DOHH2 (cell line): ENCODE measurements at regions not wholly inside any gene's neighbourhood (a gene's known extent, or its start where the extent isn't known, plus 50 kb on each side); places are given as distances from the start of the nearest gene placed in this dataset.

ENCODE experiments used
- H3F3A ChIP-seq: fragments of 200-600 bp; sonication (generic), shearing (Covaris generic); 2 replicates; pipeline ENCODE4 v1.6.0; 2016; ENCODE audit warnings: antibody characterized with exemption, mild to moderate bottlenecking; ENCODE audit not compliant: control insufficient read depth, insufficient read depth
- H3K27ac ChIP-seq: fragments of 200-600 bp; sonication (generic); 2 replicates; pipeline ENCODE4 v1.5.1; 2014; ENCODE audit warnings: low read depth, mild to moderate bottlenecking, low read length, moderate library complexity
- H3K27me3 ChIP-seq: fragments of 200-600 bp; sonication (generic); 2 replicates; pipeline ENCODE4 v1.6.1; 2014; ENCODE audit warnings: mild to moderate bottlenecking, low read length, mixed read lengths; ENCODE audit not compliant: control insufficient read depth
- H3K36me3 ChIP-seq: fragments of 200-600 bp; sonication (generic); 2 replicates; pipeline ENCODE4 v1.6.1; 2014; ENCODE audit warnings: mild to moderate bottlenecking, low read length, moderate library complexity, mixed read lengths; ENCODE audit not compliant: control insufficient read depth
- H3K4me1 ChIP-seq: fragments of 200-600 bp; sonication (generic); 2 replicates; pipeline ENCODE4 v1.6.1; 2014; ENCODE audit warnings: mild to moderate bottlenecking, low read length, mixed read lengths; ENCODE audit not compliant: control insufficient read depth
- H3K4me2 ChIP-seq: fragments of 200-600 bp; sonication (generic); 2 replicates; pipeline ENCODE4 v1.6.0; 2014; ENCODE audit warnings: mild to moderate bottlenecking, low read length, moderate library complexity
- H3K4me3 ChIP-seq: fragments of 200-600 bp; sonication (generic); 2 replicates; pipeline ENCODE4 v1.5.1; 2014; ENCODE audit warnings: mild to moderate bottlenecking, low read length, mixed read lengths
- H3K79me2 ChIP-seq: fragments of 200-600 bp; sonication (generic); 2 replicates; pipeline ENCODE4 v1.6.1; 2014; ENCODE audit warnings: mild to moderate bottlenecking, low read length, mixed read lengths; ENCODE audit not compliant: control insufficient read depth
- H3K9me2 ChIP-seq: fragments of 200-600 bp; sonication (generic); replicated peaks from 2 replicates; pipeline ENCODE4 v1.6.1; 2014; ENCODE audit warnings: mild to moderate bottlenecking, low read length, mixed read lengths; ENCODE audit not compliant: control insufficient read depth
- H3K9me3 ChIP-seq: fragments of 200-600 bp; sonication (generic); 2 replicates; pipeline ENCODE4 v1.6.1; 2014; ENCODE audit warnings: antibody characterized with exemption, low read length, mixed read lengths; ENCODE audit not compliant: control insufficient read depth, insufficient read depth
- H4K20me1 ChIP-seq: fragments of 200-600 bp; sonication (generic); 2 replicates; pipeline ENCODE4 v1.6.0; 2014; ENCODE audit warnings: low read depth, mild to moderate bottlenecking, antibody characterized with exemption, low read length, moderate library complexity; ENCODE audit not compliant: control insufficient read depth, insufficient read depth
- EZH2phosphoT487 ChIP-seq: fragments of 200-600 bp; sonication (generic); IDR thresholded peaks from 2 replicates; pipeline ENCODE4 v1.6.1; 2017; ENCODE audit warnings: borderline replicate concordance, mild to moderate bottlenecking, antibody characterized with exemption, low read length, moderate library complexity, mixed read lengths
- TF ChIP-seq, protein P1 (sequence below): fragments of 200-600 bp; sonication (generic); IDR thresholded peaks from one replicate; pipeline ENCODE4 v1.5.1; 2014; ENCODE audit warnings: antibody characterized with exemption, mild to moderate bottlenecking, low read depth, low read length; ENCODE audit not compliant: poor library complexity, severe bottlenecking

DNA sequence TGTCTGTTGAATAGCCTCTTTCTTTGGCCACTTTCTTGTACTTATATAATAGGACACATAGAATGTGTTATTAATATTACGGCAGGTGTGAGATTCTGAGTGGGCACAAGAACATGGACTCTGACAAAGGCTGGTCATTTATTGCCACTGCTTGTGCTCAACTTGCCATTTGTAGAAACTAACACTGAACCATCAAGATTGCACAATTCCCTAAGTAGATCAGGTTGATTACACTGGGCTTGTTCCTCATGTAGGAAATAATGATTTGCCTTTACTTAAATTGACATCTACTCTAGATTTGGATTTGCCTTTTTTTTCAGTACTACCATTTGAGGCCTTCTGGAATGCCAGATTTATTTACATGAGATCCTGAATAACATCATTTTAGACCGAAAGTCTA is 342.7 kb upstream of the CWC22 start:
- Histone ChIP-seq H3F3A (no peaks in the 10 kb centered on the region), H3K9me2 (no peaks in the 10 kb centered on the region), H3K4me2 (no peak overlapping the region), H3K79me2 (no peaks in the 10 kb centered on the region), H4K20me1 (no peaks in the 10 kb centered on the region), H3K4me1 (peaks cover 4% of the 10 kb centered on the region), H3K9me3 (no peaks in the 10 kb centered on the region), H3K27ac (no peak overlapping the region), H3K27me3 (no peaks in the 10 kb centered on the region), H3K4me3 (no peak overlapping the region), H3K36me3 (no peaks in the 10 kb centered on the region)
- TF ChIP-seq, protein P1, sequence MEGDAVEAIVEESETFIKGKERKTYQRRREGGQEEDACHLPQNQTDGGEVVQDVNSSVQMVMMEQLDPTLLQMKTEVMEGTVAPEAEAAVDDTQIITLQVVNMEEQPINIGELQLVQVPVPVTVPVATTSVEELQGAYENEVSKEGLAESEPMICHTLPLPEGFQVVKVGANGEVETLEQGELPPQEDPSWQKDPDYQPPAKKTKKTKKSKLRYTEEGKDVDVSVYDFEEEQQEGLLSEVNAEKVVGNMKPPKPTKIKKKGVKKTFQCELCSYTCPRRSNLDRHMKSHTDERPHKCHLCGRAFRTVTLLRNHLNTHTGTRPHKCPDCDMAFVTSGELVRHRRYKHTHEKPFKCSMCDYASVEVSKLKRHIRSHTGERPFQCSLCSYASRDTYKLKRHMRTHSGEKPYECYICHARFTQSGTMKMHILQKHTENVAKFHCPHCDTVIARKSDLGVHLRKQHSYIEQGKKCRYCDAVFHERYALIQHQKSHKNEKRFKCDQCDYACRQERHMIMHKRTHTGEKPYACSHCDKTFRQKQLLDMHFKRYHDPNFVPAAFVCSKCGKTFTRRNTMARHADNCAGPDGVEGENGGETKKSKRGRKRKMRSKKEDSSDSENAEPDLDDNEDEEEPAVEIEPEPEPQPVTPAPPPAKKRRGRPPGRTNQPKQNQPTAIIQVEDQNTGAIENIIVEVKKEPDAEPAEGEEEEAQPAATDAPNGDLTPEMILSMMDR: no peak
- no peak for TF ChIP-seq EZH2phosphoT487

DNA sequence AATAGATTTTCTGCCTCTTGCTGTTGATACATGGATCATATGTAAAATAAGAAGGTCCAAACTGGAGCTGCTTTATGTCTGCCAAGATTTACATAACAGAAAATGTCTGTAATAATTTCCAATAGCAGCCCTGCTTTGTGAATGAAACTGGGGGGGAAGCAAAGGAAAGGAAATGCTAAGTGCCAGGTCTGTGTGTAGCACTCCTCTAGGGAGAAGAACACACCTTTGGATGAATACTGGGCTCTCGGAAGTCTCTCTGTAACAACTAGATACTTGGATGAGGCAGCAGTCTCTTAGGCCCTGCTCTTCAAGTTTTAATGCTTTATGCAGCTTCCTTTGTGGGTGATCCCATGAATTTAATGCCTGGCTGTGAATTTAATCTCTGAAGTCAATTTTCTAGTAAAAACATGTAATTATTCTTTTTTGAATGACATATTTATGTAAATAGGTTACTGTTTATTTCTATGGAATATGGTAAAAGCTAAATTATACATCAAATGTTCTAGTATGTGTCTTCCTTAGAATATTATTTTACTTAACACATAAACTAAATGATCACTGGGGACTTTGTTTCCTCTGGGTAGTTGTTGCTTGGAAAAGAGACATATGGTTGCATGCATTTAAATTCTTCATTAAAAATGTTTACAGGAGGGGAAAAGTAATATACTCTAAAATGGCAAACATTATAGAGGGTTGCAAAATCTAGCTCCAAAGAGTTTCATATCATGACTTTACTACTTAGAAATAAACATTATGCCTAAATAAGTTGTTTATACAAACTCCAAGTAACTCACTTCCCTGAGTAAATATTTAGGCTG is 336.6 kb upstream of the CWC22 start:
- H3K4me3 ChIP-seq: no peak overlapping the region
- no peaks in the 10 kb centered on the region for H3K79me2 ChIP-seq
- no peaks in the 10 kb centered on the region for H4K20me1 ChIP-seq
- no peak for TF ChIP-seq EZH2phosphoT487
- TF ChIP-seq, protein P1: no peak
- H3K36me3 ChIP-seq: no peaks in the 10 kb centered on the region
- H3K9me2 ChIP-seq: no peaks in the 10 kb centered on the region
- H3K27me3 ChIP-seq: no peaks in the 10 kb centered on the region
- H3F3A ChIP-seq: no peaks in the 10 kb centered on the region
- no peaks in the 10 kb centered on the region for H3K4me1 ChIP-seq
- H3K9me3 ChIP-seq: no peaks in the 10 kb centered on the region
- H3K4me2 ChIP-seq: no peak overlapping the region
- no peak overlapping the region for H3K27ac ChIP-seq

DNA sequence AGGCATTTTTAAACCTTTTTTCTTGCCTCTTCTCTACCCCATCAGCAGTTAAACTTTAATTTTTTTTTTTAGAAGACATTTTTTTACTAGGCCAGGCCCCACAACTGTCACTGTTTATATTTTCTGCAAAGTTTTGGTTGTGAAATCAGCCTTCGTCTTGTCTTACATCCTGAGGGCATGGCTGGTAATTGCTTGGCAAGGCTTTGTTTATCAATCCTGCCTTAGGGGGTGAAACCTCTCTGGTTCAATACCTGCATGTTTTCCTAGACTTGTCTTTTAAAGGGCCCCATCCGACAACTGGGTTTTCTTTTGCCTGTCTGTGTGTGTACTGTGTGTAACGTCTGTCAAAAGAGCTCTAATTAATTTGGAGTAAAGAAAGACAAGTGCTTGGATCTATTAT is 330.0 kb upstream of the CWC22 start:
- Histone ChIP-seq H3K4me1 (peaks cover 13% of the 10 kb centered on the region), H3K79me2 (no peaks in the 10 kb centered on the region), H3K4me3 (no peak overlapping the region), H3K4me2 (no peak overlapping the region), H3K9me3 (peaks cover 18% of the 10 kb centered on the region; the same call in 1 of the 2 replicates), H3K27ac (no peak overlapping the region), H4K20me1 (no peaks in the 10 kb centered on the region), H3K36me3 (no peaks in the 10 kb centered on the region), H3K9me2 (no peaks in the 10 kb centered on the region), H3F3A (0 out of 2 replicates have a peak, but pooled peaks cover 2% of the 10 kb centered on the region), H3K27me3 (no peaks in the 10 kb centered on the region)
- no peak for TF ChIP-seq EZH2phosphoT487
- TF ChIP-seq, protein P1: no peak
